GM13976 (cell line): ENCODE measurements at regions not wholly inside any gene's neighbourhood (a gene's known extent, or its start where the extent isn't known, plus 50 kb on each side); places are given as distances from the start of the nearest gene placed in this dataset.

Source experiments
- DNase-seq: peaks from one replicate; pipeline ENCODE4 v3.0.0; 2012; ENCODE audit warnings: low spot score
- CTCF ChIP-seq: IDR thresholded peaks from 2 replicates; pipeline ENCODE4 v1.5.1; 2012; ENCODE audit warnings: borderline replicate concordance, mild to moderate bottlenecking; ENCODE audit not compliant: insufficient read depth; ENCODE audit errors: extremely low read depth, missing control alignments, control extremely low read depth
- in situ Hi-C: fragments of 300-500 bp; cut with MboI; formaldehyde crosslinking; loops from one replicate; pipeline ENCODE4 v1.12.0; 2022; ENCODE audit warnings: low sequenced_read_pairs, mixed read lengths, inconsistent platforms; ENCODE audit not compliant: unreplicated experiment

- no peak for DNase-seq
- no peak for TF ChIP-seq CTCF
- in situ Hi-C loops: no loop called here
These were observed 225.8 kb upstream of the ELAC2 start for GRCh38 chr17:13243585-13243984.

- in situ Hi-C loops: no loop called here
- no peak for DNase-seq
- no peak for TF ChIP-seq CTCF
These were observed 223.0 kb upstream of the ELAC2 start for GRCh38 chr17:13240851-13241250.

- no peak for TF ChIP-seq CTCF
- in situ Hi-C loops: no loop called here
- DNase-seq: no peak
These were observed 212.8 kb upstream of the ELAC2 start for GRCh38 chr17:13230350-13231264.

- no peak for DNase-seq
- in situ Hi-C loops: no loop called here
- no peak for TF ChIP-seq CTCF
These were observed 210.4 kb upstream of the ELAC2 start for GRCh38 chr17:13228225-13228624.

- in situ Hi-C loops: no loop called here
- no peak for TF ChIP-seq CTCF
- no peak for DNase-seq
These were observed 205.1 kb upstream of the ELAC2 start for GRCh38 chr17:13222975-13223374.

GRCh38 chr17:13212860-13213259 is 195.0 kb upstream of the ELAC2 start:
- no peak for TF ChIP-seq CTCF
- in situ Hi-C loops: no loop called here
- no peak for DNase-seq

- DNase-seq: no peak
- in situ Hi-C loops: no loop called here
- TF ChIP-seq CTCF: no peak
These were observed 191.3 kb upstream of the ELAC2 start for GRCh38 chr17:13209081-13209480.
